PFSK-1 (cell line): ENCODE measurements at regions not wholly inside any gene's neighbourhood (a gene's known extent, or its start where the extent isn't known, plus 50 kb on each side); places are given as distances from the start of the nearest gene placed in this dataset.

Source experiments
- FOXP2 ChIP-seq: optimal IDR thresholded peaks from 2 replicates; pipeline ENCODE3; 2011; ENCODE audit warnings: borderline replicate concordance, control low read depth, inconsistent platforms; ENCODE audit not compliant: insufficient read depth; ENCODE audit errors: extremely low read length, extremely low read depth
- POLR2AphosphoS5 ChIP-seq: IDR thresholded peaks from 2 replicates; pipeline ENCODE4 v1.6.1; 2012; ENCODE audit warnings: low read depth, mild to moderate bottlenecking, control low read depth, low read length, moderate library complexity
- REST ChIP-seq, 2 experiments: IDR thresholded peaks; 2 replicates each; pipeline versions ENCODE4 v1.6.1 to v1.8.0; 2011 to 2012; ENCODE audit warnings: low read depth in 2 of 2, low read length in 2 of 2, control low read depth in 1 of 2, inconsistent platforms in 1 of 2, mild to moderate bottlenecking in 1 of 2, moderate library complexity in 1 of 2; ENCODE audit not compliant: insufficient read depth in 1 of 2
- SIN3A ChIP-seq: IDR thresholded peaks from 2 replicates; pipeline ENCODE4 v1.6.1; 2012; ENCODE audit warnings: mild to moderate bottlenecking, low read length, moderate library complexity, borderline replicate concordance; ENCODE audit not compliant: insufficient read depth
- TAF1 ChIP-seq: IDR thresholded peaks from 2 replicates; pipeline ENCODE4 v1.6.1; 2012; ENCODE audit warnings: low read length, control low read depth, borderline replicate concordance; ENCODE audit not compliant: insufficient read depth

- TF ChIP-seq SIN3A (no peak), TAF1 (no peak), FOXP2 (no peak), REST (IDR thresholded peaks at IDR 0.05; ENCODE audit: insufficient read depth in 1 of 2, low read depth in 2 of 2, low read length in 2 of 2) (no peak), POLR2AphosphoS5 (no peak)
Measured at GRCh38 chr2:12547566-12548170, 169.1 kb upstream of the TRIB2 start.

GRCh38 chr2:12548906-12549305, 167.8 kb upstream of the TRIB2 start:
- TF ChIP-seq POLR2AphosphoS5 (no peak), SIN3A (no peak), REST (IDR thresholded peaks at IDR 0.05; ENCODE audit: insufficient read depth in 1 of 2, low read depth in 2 of 2, low read length in 2 of 2) (no peak), TAF1 (no peak), FOXP2 (no peak)

- TF ChIP-seq POLR2AphosphoS5 (no peak), REST (IDR thresholded peaks at IDR 0.05; ENCODE audit: insufficient read depth in 1 of 2, low read depth in 2 of 2, low read length in 2 of 2) (no peak), TAF1 (no peak), FOXP2 (no peak), SIN3A (no peak)
Measured at GRCh38 chr2:12549641-12550040, 167.1 kb upstream of the TRIB2 start.

- no peak for TF ChIP-seq TAF1
- TF ChIP-seq FOXP2, result no peak
- TF ChIP-seq REST (IDR thresholded peaks at IDR 0.05; ENCODE audit: insufficient read depth in 1 of 2, low read depth in 2 of 2, low read length in 2 of 2), result no peak
- TF ChIP-seq POLR2AphosphoS5, result no peak
- no peak for TF ChIP-seq SIN3A
Measured at GRCh38 chr2:12552092-12552491, 164.6 kb upstream of the TRIB2 start.

GRCh38 chr2:12554224-12555011, 162.3 kb upstream of the TRIB2 start:
- TF ChIP-seq REST (IDR thresholded peaks at IDR 0.05; ENCODE audit: insufficient read depth in 1 of 2, low read depth in 2 of 2, low read length in 2 of 2), result no peak
- no peak for TF ChIP-seq POLR2AphosphoS5
- TF ChIP-seq FOXP2, result no peak
- TF ChIP-seq SIN3A, result no peak
- TF ChIP-seq TAF1, result no peak
